HS-27A (cell line): ENCODE measurements at regions not wholly inside any gene's neighbourhood (a gene's known extent, or its start where the extent isn't known, plus 50 kb on each side); places are given as distances from the start of the nearest gene placed in this dataset.

Experiments used
- DNase-seq: peaks from one replicate; pipeline ENCODE4 v3.0.0-alpha.2; 2012; ENCODE audit warnings: low read depth, missing footprints

GRCh38 chr5:125286271-125286670, 539.8 kb upstream of the ZNF608 start:
- DNase-seq: no peak

- no peak for DNase-seq
Measured at GRCh38 chr5:125289606-125290005, 543.2 kb upstream of the ZNF608 start.

- DNase-seq: no peak
Measured at GRCh38 chr5:125290935-125291334, 544.5 kb upstream of the ZNF608 start.

- no peak for DNase-seq
Measured at GRCh38 chr5:125291447-125291846, 545.0 kb upstream of the ZNF608 start.

DNA sequence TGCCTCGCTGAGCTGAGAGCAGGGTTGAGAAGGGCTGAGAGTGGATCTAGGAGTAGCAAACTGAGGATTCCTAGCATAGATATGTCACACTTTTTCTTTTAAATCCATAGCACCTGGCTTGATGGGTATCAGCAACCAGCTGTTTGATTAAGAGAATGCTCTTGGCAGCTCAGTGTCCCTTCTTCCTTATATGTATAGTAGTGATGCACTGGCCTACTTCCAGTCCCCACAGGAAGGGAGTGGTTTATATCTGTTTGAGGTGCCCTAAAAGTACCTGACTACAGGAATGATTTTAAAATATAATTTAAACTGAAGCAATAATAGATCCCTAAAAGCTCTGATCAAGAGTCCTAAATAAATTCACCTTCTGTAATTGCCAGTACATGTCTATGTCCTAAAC, 546.8 kb upstream of the ZNF608 start:
- DNase-seq: no peak

DNA sequence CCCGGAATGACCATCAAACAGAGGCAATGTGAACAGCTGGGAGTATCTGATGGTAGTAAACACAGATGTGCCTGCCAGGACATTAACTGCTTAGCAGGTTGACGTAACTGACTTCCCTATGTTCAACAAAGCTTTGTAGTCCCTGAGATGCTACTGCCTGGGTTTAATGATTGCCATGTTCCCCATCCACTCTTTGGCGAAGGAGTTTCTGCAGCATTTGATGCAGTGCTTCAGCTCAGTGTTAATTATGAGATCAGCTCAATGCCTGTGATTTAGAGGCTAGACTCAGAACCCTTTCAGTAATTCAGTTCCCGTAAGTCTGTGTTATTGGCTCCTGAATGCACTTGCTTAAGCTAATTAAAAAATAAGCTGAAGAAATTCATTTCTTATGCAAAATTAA, 547.3 kb upstream of the ZNF608 start:
- no peak for DNase-seq

DNA sequence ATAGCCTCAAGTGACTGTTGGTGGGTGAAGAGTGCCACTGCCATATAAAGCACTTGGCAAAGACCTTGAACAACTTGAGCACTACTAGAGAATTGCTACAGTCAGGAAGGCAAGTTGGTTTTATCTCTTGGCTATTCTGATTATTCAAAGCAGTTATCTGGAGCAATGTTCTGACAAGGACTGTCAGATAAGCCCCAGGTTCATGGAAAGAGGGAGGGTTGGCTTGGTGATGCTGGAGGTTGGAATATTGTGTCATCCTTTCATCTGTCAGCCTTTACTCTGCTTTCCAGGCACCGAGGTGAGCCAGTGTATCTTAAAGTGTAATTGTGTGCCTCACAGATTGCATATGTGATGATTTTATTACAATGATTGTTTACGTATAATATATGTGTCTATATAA, 548.4 kb upstream of the ZNF608 start:
- no peak for DNase-seq

- DNase-seq: no peak
Measured at GRCh38 chr5:125295405-125295872, 549.0 kb upstream of the ZNF608 start.

- DNase-seq: no peak
Measured at GRCh38 chr5:125298258-125298657, 551.8 kb upstream of the ZNF608 start.

DNA sequence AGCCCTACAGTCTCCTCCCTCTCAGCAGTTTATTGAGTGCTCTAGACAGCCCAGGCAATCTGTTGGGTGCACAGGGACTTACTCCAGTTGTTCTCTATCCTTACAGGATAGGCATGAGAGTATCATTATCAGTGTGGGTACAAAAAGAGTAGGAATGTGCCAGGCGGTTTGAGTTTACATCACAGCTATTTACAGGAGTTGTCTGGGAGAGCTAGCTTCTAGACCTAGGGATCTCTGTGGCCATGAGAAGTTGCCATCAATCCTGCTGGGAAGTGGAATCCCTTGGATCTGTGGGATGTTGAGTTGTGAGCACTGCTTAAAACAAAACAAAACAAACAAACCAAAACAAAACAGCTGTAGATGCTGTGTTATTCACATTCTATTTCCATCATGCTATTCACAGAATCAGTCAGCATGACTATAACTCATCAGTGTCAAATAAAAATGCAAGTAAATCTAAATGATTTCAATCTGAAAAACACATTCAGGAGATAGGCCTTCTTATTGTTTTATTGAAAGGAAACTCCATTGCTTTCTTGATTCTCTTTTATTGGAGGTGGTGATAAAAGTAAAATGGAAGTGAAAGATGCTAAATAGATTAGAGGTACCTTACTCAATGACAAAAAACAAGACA, 552.4 kb upstream of the ZNF608 start:
- no peak for DNase-seq

GRCh38 chr5:125301711-125302110, 555.3 kb upstream of the ZNF608 start:
- DNase-seq: no peak

- no peak for DNase-seq
Measured at GRCh38 chr5:125302577-125302976, 556.1 kb upstream of the ZNF608 start.

DNA sequence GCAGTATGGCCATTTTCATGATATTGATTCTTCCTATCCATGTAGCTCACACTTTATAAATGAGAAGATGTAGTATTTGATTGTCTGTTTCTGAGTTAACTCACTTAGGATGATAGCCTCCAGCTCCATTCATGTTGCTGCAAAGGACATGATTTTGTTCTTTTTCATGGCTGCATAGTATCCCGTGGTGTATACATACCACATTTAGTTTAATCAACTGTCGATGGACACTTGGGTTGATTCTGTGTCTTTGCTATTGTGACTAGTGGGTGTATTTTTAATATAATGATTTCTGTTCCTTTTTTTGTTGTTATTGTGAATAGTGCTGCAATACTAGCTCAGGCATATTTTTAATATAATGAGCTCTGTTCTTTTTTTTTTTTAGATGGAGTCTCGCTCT, 560.3 kb upstream of the ZNF608 start:
- DNase-seq: no peak

DNA sequence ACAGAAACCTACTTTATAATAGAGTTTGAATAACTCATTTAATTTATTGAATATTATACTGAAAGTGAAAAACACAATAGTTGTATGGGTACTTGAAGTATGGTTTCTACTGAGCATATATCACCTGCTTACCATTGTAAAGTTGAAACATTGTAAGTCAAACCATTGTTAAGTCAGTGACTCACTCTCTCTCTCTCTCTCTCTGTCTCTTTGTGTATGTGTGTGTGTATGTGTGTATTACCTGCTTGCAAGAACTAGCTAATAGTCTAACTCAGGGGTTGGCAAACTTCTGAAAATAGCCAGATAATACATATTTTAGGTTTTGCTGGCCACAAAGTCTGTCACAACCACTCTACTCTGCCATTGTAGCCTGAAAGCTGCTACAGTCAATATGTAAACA, 564.3 kb upstream of the ZNF608 start:
- DNase-seq: no peak

DNA sequence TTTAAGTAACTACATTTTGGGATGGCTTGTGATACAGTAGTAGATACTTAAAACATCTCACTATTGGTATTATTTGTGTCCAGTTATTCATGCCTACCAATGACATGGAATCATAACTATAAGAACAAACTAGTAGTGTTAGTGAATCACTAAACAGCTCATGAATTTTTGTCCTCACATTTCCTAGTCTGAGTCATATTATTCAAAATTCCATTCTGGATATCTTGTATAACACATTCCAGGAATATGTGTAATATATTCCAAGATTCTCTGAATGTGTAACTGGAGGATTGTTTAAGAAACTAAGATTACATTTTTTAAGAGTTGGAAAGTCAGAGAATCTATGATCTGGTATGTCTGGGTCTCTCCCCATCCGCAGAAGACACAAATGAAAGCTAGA, 565.3 kb upstream of the ZNF608 start:
- DNase-seq: peak; percentile 63

DNA sequence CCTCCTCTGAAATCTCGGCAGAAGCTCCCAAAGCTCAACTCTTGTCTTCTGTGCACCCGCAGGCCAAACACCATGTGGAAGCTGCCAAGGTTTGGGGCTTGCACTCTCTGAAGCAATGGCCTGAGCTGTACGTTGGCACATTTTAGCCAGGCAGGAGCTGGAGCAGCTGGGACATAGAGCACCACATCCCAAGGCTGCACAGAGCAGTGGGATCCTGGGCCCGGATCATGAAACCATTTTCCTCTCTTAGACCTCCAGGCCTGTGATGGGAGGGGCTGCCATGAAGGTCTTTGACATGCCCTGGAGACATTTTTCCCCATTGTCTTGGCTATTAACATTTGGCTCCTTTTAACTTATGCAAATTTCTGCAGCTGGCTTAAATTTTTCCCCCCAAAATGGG, 567.1 kb upstream of the ZNF608 start:
- no peak for DNase-seq

DNA sequence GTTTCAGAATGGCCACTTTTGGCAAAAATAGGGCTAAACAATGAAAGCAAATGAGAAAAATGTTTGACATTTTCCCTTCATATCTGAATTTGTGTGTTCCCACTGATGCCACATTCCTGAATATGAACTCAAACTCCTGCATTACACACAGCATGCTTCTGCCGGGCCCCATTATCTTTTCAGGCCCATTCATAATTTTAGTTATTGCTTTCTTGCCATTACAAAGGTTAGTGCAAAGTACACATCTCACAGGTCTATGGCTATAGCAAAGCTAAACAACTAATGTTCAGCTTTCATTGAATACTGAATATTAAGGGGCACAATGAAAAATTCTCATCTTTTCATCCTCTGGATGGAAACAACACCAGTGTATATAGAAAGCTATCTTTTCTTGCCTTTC, 568.9 kb upstream of the ZNF608 start:
- DNase-seq: no peak

DNA sequence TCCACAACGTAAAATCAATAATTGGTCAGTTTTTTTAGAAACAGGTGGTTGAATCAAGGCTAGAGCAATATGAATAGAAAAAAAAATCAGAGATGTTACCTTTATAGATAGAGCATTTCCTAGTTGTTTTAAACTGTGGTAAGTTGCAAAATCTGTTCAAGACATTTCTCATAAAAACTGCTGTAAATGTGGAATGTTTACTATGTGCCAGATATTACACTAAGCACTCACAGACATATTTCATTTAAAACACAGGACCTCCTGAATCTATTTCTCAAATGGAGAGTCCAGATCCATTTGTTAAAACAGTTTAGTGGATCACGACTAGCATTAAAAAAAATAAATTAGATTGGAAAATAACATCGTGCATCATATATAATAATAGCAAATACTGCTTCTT, 570.0 kb upstream of the ZNF608 start:
- no peak for DNase-seq

- DNase-seq: no peak
Measured at GRCh38 chr5:125316915-125317535, 570.6 kb upstream of the ZNF608 start.

- no peak for DNase-seq
Measured at GRCh38 chr5:125317536-125317995, 571.1 kb upstream of the ZNF608 start.

DNA sequence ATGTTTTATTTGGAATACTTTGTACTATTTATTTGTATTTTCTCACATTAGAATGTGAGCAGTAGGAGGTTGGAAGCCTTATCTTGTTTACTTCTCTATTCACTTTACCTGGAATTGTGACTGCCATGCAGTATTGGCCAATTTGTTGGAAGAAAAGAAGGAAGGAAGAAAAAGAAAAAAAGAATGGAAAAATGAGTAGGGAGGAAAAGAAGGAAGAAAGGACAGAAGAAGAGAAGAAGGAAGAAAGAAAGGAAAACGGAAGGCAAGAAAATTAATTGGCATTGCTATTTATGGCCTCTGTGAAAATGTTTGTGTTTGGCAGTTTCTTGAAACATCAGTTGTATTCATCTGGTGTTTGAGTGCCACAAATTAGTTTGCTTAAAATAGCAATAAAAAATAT, 575.2 kb upstream of the ZNF608 start:
- no peak for DNase-seq

DNA sequence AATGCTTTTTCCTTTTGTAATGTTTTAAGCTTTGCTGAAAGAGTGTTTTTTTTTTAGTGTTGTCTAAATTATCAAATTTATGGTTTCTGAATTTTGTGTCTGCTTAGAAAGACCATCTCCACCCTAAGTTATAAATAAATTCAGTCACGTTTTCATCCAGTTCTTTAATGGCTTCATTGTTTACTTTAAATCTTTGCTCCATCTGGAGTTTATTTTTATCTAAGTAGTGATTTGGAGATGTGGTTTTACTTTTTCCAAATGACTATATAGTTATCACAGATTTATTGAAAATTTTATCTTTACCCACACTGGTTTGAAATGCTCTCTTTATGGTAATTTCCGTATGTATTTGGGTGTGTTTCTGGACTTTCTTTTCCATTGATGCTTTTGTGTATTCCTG, 577.2 kb upstream of the ZNF608 start:
- no peak for DNase-seq

DNA sequence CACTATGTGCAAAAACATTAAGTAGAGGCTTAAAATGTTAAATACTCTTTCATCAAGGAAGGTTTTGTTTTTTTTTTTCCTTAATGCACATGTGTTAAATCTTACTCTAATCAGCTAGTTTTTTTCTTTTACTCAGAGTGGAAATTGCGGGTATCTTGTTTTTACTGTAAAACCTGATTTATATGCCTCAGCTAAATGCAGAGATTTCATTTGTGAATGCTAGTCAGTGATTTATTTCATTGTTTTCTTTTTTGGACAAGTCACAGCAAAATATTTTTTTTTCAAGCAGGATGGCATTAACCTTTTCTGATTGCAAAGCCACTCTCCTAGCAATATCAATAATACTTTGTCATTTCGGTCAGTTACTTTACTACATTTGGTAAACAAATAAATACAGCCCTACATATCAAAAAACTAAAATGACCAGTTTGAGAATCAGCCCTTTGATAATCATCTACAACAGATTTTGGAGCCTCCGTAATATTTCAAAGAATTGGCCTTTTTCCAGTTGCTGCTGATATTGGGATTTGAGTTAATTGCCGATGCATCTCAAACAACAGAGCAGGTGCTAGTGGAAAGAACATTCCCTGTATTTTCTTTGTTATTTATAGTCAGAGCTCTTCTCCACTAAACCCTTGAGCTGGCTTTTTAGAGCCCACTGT, 579.2 kb upstream of the ZNF608 start:
- DNase-seq: no peak

DNA sequence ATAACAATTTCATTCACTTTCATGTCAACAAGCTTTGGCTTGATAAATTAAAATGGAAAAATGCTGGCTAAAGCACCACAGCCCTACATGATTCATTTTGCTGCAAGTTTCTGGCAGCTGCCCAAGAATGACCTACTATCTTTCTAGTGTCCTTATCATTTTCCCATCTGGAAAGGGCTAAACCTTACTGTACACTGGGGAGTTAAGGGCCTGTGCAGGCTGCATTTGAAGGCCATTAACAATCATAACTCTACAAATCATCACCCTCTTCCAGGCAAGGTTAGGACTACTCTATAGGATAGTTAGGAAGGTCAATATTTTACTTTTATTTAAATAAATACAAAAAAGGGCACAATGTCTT, 579.7 kb upstream of the ZNF608 start:
- peak; percentile 45 for DNase-seq
